Karpas-422 (cell line): ENCODE measurements at regions not wholly inside any gene's neighbourhood (a gene's known extent, or its start where the extent isn't known, plus 50 kb on each side); places are given as distances from the start of the nearest gene placed in this dataset.

Source experiments
- DNase-seq: peaks from one replicate; pipeline ENCODE4 v3.0.0-alpha.2; 2015
- H2AFZ ChIP-seq: fragments of 200-600 bp; sonication (generic); 2 replicates; pipeline ENCODE4 v1.6.1; 2014; ENCODE audit warnings: antibody characterized with exemption, low read length, mixed read lengths
- H3K27ac ChIP-seq: fragments of 200-600 bp; sonication (generic); 2 replicates; pipeline ENCODE4 v1.5.1; 2014; ENCODE audit warnings: mild to moderate bottlenecking, low read length, moderate library complexity
- H3K27me3 ChIP-seq: fragments of 200-600 bp; sonication (generic); 2 replicates; pipeline ENCODE4 v1.6.1; 2014; ENCODE audit warnings: low read length, mixed read lengths
- H3K36me3 ChIP-seq: fragments of 200-600 bp; sonication (generic); 2 replicates; pipeline ENCODE4 v1.6.1; 2014; ENCODE audit warnings: low read length, mixed read lengths; ENCODE audit not compliant: insufficient read depth
- H3K4me1 ChIP-seq: fragments of 200-600 bp; sonication (generic); 2 replicates; pipeline ENCODE4 v1.6.1; 2014; ENCODE audit warnings: mild to moderate bottlenecking, low read length, mixed read lengths
- H3K4me2 ChIP-seq: fragments of 200-600 bp; sonication (generic); 2 replicates; pipeline ENCODE4 v1.6.1; 2014; ENCODE audit warnings: low read length, low read depth, mild to moderate bottlenecking; ENCODE audit not compliant: poor library complexity, severe bottlenecking
- H3K4me3 ChIP-seq: fragments of 200-600 bp; sonication (generic); 2 replicates; pipeline ENCODE4 v1.5.1; 2014; ENCODE audit warnings: mild to moderate bottlenecking, antibody characterized with exemption, low read length, mixed read lengths
- H3K79me2 ChIP-seq: fragments of 200-600 bp; sonication (generic); 2 replicates; pipeline ENCODE4 v1.6.1; 2014; ENCODE audit warnings: mild to moderate bottlenecking, low read length, mixed read lengths
- H3K9ac ChIP-seq: fragments of 200-600 bp; sonication (generic); 2 replicates; pipeline ENCODE4 v1.6.0; 2014; ENCODE audit warnings: low read length
- H3K9me2 ChIP-seq: fragments of 200-600 bp; sonication (generic), shearing (Covaris generic); replicated peaks from 2 replicates; pipeline ENCODE4 v1.6.0; 2014; ENCODE audit warnings: mild to moderate bottlenecking, low read length, moderate library complexity; ENCODE audit not compliant: insufficient read depth
- H3K9me3 ChIP-seq: fragments of 300-700, 200-600 bp; sonication (generic); 2 replicates; pipeline ENCODE4 v1.6.1; 2014; ENCODE audit warnings: low read length, mixed read lengths
- H4K20me1 ChIP-seq: fragments of 200-600 bp; sonication (generic); 2 replicates; pipeline ENCODE4 v1.6.1; 2014; ENCODE audit warnings: mild to moderate bottlenecking, antibody characterized with exemption, low read length, low read depth; ENCODE audit not compliant: insufficient read depth

- H4K20me1 ChIP-seq: no peaks in the 10 kb centered on the region
- no peak overlapping the region for H3K4me2 ChIP-seq
- H3K27me3 ChIP-seq: no peaks in the 10 kb centered on the region
- DNase-seq: no peak
- no peaks in the 10 kb centered on the region for H3K36me3 ChIP-seq
- no peak overlapping the region for H3K4me3 ChIP-seq
- no peak overlapping the region for H2AFZ ChIP-seq
- 0 out of 2 replicates have a peak, but pooled peaks cover 3% of the 10 kb centered on the region for H3K9me2 ChIP-seq
- H3K9ac ChIP-seq: no peak overlapping the region
- no peaks in the 10 kb centered on the region for H3K79me2 ChIP-seq
- no peak overlapping the region for H3K27ac ChIP-seq
- H3K9me3 ChIP-seq: peaks cover 28% of the 10 kb centered on the region
- H3K4me1 ChIP-seq: no peaks in the 10 kb centered on the region
Observed at GRCh38 chr18:73696698-73697097, 450.9 kb downstream of the FBXO15 start.

GRCh38 chr18:73696171-73696570 lies 451.5 kb downstream of the FBXO15 start:
- Histone ChIP-seq H3K4me3 (no peak overlapping the region), H3K9ac (no peak overlapping the region), H4K20me1 (no peaks in the 10 kb centered on the region), H3K36me3 (no peaks in the 10 kb centered on the region), H3K79me2 (no peaks in the 10 kb centered on the region), H3K9me2 (0 out of 2 replicates have a peak, but pooled peaks cover 3% of the 10 kb centered on the region), H3K4me2 (no peak overlapping the region), H3K9me3 (peaks cover 28% of the 10 kb centered on the region), H3K4me1 (no peaks in the 10 kb centered on the region), H2AFZ (no peak overlapping the region), H3K27ac (no peak overlapping the region), H3K27me3 (no peaks in the 10 kb centered on the region)
- no peak for DNase-seq

GRCh38 chr18:73693091-73693490 lies 454.5 kb downstream of the FBXO15 start:
- H3K4me3 ChIP-seq: no peak overlapping the region
- H3K9me3 ChIP-seq: peaks cover 18% of the 10 kb centered on the region
- no peaks in the 10 kb centered on the region for H4K20me1 ChIP-seq
- H2AFZ ChIP-seq: no peak overlapping the region
- H3K36me3 ChIP-seq: no peaks in the 10 kb centered on the region
- H3K27ac ChIP-seq: no peak overlapping the region
- H3K9me2 ChIP-seq: no peaks in the 10 kb centered on the region
- no peaks in the 10 kb centered on the region for H3K27me3 ChIP-seq
- H3K9ac ChIP-seq: no peak overlapping the region
- H3K4me2 ChIP-seq: no peak overlapping the region
- H3K79me2 ChIP-seq: no peaks in the 10 kb centered on the region
- no peaks in the 10 kb centered on the region for H3K4me1 ChIP-seq
- no peak for DNase-seq

GRCh38 chr18:73691624-73692023 lies 456.0 kb downstream of the FBXO15 start:
- no peak overlapping the region for H3K4me2 ChIP-seq
- H3K36me3 ChIP-seq: no peaks in the 10 kb centered on the region
- no peaks in the 10 kb centered on the region for H3K27me3 ChIP-seq
- no peak for DNase-seq
- no peak overlapping the region for H3K4me3 ChIP-seq
- peaks cover 11% of the 10 kb centered on the region for H3K9me3 ChIP-seq
- no peaks in the 10 kb centered on the region for H3K9me2 ChIP-seq
- H2AFZ ChIP-seq: no peak overlapping the region
- H4K20me1 ChIP-seq: no peaks in the 10 kb centered on the region
- no peaks in the 10 kb centered on the region for H3K79me2 ChIP-seq
- no peaks in the 10 kb centered on the region for H3K4me1 ChIP-seq
- H3K9ac ChIP-seq: no peak overlapping the region
- no peak overlapping the region for H3K27ac ChIP-seq

- no peaks in the 10 kb centered on the region for H3K4me1 ChIP-seq
- H3K9ac ChIP-seq: no peak overlapping the region
- no peak for DNase-seq
- no peak overlapping the region for H3K4me2 ChIP-seq
- H3K27ac ChIP-seq: no peak overlapping the region
- no peaks in the 10 kb centered on the region for H3K27me3 ChIP-seq
- H3K9me2 ChIP-seq: no peaks in the 10 kb centered on the region
- H3K4me3 ChIP-seq: no peak overlapping the region
- H4K20me1 ChIP-seq: no peaks in the 10 kb centered on the region
- H3K9me3 ChIP-seq: peaks cover 14% of the 10 kb centered on the region
- no peaks in the 10 kb centered on the region for H3K79me2 ChIP-seq
- no peak overlapping the region for H2AFZ ChIP-seq
- H3K36me3 ChIP-seq: no peaks in the 10 kb centered on the region
Observed at GRCh38 chr18:73691118-73691517, 456.5 kb downstream of the FBXO15 start.

GRCh38 chr18:73690222-73690621 lies 457.4 kb downstream of the FBXO15 start:
- no peaks in the 10 kb centered on the region for H3K27me3 ChIP-seq
- no peak overlapping the region for H3K4me2 ChIP-seq
- H3K9ac ChIP-seq: no peak overlapping the region
- H3K4me3 ChIP-seq: no peak overlapping the region
- H3K27ac ChIP-seq: no peak overlapping the region
- no peaks in the 10 kb centered on the region for H3K9me2 ChIP-seq
- no peaks in the 10 kb centered on the region for H4K20me1 ChIP-seq
- H3K36me3 ChIP-seq: no peaks in the 10 kb centered on the region
- no peak overlapping the region for H2AFZ ChIP-seq
- no peaks in the 10 kb centered on the region for H3K4me1 ChIP-seq
- H3K79me2 ChIP-seq: no peaks in the 10 kb centered on the region
- H3K9me3 ChIP-seq: peaks cover 11% of the 10 kb centered on the region
- DNase-seq: no peak

GRCh38 chr18:73688851-73689711 lies 458.6 kb downstream of the FBXO15 start:
- Histone ChIP-seq H3K36me3 (no peaks in the 10 kb centered on the region), H3K27ac (no peak overlapping the region), H2AFZ (no peak overlapping the region), H3K27me3 (no peaks in the 10 kb centered on the region), H3K9me3 (peaks cover 11% of the 10 kb centered on the region), H3K4me3 (no peak overlapping the region), H3K79me2 (no peaks in the 10 kb centered on the region), H3K4me1 (no peaks in the 10 kb centered on the region), H4K20me1 (no peaks in the 10 kb centered on the region), H3K4me2 (no peak overlapping the region), H3K9me2 (no peaks in the 10 kb centered on the region), H3K9ac (no peak overlapping the region)
- no peak for DNase-seq

- no peaks in the 10 kb centered on the region for H3K36me3 ChIP-seq
- H3K79me2 ChIP-seq: no peaks in the 10 kb centered on the region
- no peak overlapping the region for H3K4me3 ChIP-seq
- no peaks in the 10 kb centered on the region for H3K4me1 ChIP-seq
- no peak overlapping the region for H3K4me2 ChIP-seq
- no peaks in the 10 kb centered on the region for H3K9me2 ChIP-seq
- no peaks in the 10 kb centered on the region for H4K20me1 ChIP-seq
- DNase-seq: no peak
- H3K27me3 ChIP-seq: no peaks in the 10 kb centered on the region
- H3K27ac ChIP-seq: no peak overlapping the region
- no peak overlapping the region for H3K9ac ChIP-seq
- no peak overlapping the region for H2AFZ ChIP-seq
- H3K9me3 ChIP-seq: peaks cover 11% of the 10 kb centered on the region
Observed at GRCh38 chr18:73688161-73688560, 459.5 kb downstream of the FBXO15 start.
